ENCODE measurements at regions not wholly inside any gene's neighbourhood (a gene's known extent, or its start where the extent isn't known, plus 50 kb on each side); places are given as distances from the start of the nearest gene placed in this dataset.
"Not testable (repeated sequence)": the region's sequence is repeated elsewhere in the genome, so short reads cannot be mapped to it uniquely, and the experiment has no call there.

DNA sequence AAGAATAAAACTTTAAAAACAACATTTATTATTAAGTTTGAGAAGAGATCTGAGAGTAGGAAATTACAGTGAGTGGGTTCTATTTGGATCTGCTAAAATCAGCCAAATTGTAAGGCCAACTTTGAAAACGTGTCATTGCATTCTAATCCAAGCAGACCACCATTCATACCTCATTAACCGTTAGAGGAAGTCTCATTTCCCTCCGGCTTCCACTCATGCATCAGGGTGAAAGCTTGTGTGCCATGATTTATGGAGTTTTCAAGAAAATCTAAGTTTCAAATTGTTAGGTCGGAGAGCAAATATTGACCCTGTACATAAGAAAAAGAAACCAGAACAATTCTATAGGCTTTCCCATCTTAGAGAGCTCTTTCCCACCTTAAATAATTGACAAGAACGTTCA lies 166.6 kb upstream of the NRG3 start:
- in situ Hi-C loops (cut with MboI; ENCODE audit: low sequenced_read_pairs), result no loop called here

DNA sequence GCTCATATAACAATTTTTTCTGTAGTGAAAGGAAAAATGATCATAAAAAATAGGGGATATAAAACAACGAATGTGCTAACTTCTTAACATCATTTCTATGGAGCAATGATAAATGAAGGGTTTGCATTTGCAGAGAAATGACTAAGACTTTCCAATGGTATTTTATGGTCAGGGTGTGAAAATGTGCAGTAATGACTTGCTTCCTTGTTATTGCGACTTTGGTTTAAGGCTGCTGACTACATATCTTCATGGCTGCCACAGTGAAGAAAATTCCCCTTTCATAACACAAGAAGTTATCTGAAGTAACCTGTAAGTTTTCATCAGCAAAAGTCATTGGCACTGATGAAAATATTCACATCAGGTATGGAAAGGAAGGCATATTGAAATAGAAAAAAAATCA lies 166.1 kb upstream of the NRG3 start:
- in situ Hi-C loops (cut with MboI; ENCODE audit: low sequenced_read_pairs), result no loop called here

GRCh38 chr10:81722399-81722798 lies 152.6 kb upstream of the NRG3 start:
- in situ Hi-C loops (cut with MboI; ENCODE audit: low sequenced_read_pairs), result no loop called here

DNA sequence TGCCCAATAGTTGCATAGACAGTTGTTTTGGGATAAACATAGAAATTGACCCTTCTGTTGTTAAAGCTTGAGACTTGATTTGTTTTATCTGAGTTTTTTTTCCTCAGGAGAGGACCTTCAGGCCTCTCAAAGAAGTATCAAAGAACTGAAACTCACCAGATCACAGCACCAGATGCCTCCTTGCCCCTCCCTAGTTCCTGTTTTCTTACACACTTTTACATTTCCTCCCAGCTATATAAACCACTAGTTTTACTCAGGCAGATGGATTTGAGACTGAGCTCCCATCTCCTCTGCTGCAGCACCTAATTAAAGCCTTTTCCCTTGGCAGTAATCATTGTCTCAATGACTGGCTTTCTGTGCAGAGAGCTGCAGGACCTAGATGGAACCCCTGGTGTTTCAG lies 150.6 kb upstream of the NRG3 start:
- in situ Hi-C loops (cut with MboI; ENCODE audit: low sequenced_read_pairs), result no loop called here

DNA sequence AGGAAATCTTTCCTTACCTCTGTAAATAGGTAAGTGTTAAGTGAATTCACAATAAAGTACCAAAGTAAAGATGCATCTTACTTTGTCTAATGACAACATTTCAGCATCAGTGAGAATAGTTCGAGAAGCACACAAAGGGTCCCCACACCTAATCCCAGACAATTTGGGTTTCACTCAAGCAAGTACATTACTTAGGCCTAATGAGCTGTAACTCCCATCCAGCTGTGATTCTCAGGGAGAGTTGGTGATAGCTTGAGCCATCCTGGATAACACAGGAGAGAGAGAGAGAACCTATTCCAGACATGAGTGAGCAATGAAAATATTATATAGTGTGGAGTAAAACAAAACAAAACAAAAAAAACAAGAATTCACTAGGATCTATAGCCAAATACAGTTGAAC lies 149.1 kb upstream of the NRG3 start:
- in situ Hi-C loops (cut with MboI; ENCODE audit: low sequenced_read_pairs), result no loop called here

DNA sequence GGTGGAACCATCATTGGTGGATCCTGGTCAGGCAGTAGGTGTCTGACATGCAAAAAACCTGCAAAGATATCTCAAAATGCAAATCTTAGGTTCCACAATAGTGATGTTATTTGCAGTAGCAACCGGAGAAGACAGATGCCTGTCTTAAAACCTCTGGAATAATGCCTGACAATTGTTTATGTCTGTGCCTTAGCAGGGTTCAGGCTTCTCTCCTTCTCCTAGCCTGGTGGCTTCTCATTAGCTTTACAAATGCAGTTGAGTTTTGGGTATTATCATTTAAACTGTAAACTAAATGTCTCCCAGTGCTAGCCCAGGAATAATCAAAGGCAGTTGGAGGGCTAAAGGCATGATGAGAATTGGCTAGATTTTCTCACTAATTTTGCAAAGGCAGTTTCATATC lies 146.3 kb upstream of the NRG3 start:
- in situ Hi-C loops (cut with MboI; ENCODE audit: low sequenced_read_pairs), result no loop called here

- in situ Hi-C loops (cut with MboI; ENCODE audit: low sequenced_read_pairs), result no loop called here
Measured at GRCh38 chr10:81730891-81731290, 144.1 kb upstream of the NRG3 start.

DNA sequence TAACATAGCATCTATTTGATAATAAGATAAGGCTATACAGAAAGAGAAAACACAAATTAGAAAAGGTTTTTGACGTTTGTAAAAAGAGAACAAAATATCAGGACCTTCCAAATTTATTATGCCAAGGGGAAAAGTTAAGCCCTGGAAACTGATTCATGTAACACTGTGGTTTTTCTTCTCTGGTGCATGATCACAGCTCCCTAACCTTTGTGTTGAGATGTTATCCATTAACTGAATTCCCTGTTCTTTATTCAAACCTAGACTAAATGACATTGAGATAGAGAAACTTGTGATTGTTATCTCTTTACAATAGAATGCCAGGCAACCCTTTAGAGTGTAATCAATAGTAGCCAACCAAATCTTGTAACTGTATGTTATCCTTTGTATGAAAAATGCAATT lies 141.5 kb upstream of the NRG3 start:
- in situ Hi-C loops (cut with MboI; ENCODE audit: low sequenced_read_pairs), result no loop called here

DNA sequence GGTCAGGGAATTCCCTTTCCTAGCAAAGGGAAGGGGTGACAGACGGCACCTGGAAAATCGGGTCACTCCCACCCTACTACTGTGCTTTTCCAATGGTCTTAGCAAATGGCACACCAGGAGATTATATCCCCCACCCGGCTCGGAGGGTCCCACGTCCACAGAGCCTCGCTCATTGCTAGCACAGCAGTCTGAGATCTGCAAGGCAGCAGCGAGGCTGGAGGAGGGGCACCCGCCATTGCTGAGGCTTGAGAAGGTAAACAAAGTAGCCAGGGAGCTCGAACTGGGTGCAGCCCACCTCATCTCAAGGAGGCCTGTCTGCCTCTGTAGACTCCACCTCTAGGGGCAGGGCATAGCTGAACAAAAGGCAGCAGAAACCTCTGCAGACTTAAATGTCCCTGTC lies 139.8 kb upstream of the NRG3 start:
- in situ Hi-C loops (cut with MboI; ENCODE audit: low sequenced_read_pairs), result not testable (repeated sequence)

- in situ Hi-C loops (cut with MboI; ENCODE audit: low sequenced_read_pairs), result no loop called here
Measured at GRCh38 chr10:81759111-81759510, 115.9 kb upstream of the NRG3 start.

GRCh38 chr10:81784111-81784597 lies 90.8 kb upstream of the NRG3 start:
- in situ Hi-C loops (cut with MboI; ENCODE audit: low sequenced_read_pairs), result no loop called here

DNA sequence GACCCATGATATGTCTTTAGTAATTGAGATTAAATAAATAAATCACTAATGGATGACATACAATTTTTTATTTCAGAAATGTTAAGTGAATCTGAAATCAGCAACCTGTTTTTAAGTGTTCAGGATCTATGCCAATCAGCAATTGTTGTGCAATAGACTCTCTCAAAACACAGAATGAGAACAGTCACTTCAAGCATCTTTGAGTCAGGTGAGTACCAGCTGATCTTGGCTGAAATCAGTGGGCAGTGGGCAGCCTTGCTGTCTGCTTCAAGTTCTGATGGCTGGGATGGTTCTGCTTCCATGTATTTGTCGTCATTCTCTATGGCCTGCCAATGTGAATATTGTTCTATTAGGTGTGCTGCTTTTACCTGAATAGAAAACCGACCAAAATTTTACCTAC lies 82.3 kb upstream of the NRG3 start:
- in situ Hi-C loops (cut with MboI; ENCODE audit: low sequenced_read_pairs), result no loop called here

GRCh38 chr10:81806842-81807241 lies 68.2 kb upstream of the NRG3 start:
- in situ Hi-C loops (cut with MboI; ENCODE audit: low sequenced_read_pairs), result no loop called here

DNA sequence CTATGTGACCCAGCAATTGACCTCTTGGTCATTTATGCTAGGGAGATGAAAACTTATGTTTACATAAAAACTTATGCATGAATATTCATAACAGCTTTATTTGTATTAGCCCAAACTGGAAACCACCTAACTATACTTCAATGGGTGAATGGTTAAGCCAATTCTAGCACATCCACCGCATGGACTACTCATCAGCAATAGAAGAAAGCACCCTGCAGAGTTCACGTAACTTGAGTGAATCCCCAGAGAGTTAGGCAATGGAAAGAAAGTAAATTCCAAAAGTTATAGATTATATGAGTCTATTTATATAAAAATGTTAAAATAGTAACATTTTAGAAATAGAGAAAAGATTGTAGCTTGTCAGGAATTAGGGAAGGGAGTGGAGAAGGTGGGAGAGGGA lies 60.2 kb upstream of the NRG3 start:
- in situ Hi-C loops (cut with MboI; ENCODE audit: low sequenced_read_pairs), result no loop called here

DNA sequence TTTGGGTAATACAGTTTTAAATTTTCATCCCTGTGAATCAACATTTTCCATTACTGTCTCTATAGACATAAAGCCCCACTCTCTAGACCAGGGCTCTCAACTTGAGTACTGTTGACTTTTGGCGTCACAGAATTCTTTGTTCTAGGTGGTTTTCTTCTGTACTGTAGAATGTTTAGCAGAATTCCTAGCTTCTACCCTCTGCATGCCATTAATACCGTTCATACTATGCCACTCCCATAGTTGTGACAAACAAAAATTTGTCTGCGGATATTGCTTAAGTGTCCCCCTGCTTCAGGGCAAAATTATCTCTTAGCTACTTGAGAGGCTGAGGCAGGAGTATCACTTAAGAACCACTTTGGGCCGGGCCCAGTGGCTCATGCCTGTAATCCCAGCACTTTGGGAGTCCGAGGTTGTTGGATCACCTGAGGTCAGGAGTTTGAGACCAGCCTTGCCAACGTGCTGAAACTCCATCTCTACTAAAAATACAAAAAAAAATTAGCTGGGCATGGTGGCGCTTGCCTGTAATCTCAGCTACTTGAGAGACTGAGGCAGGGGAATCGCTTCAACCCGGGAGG lies 57.3 kb upstream of the NRG3 start:
- in situ Hi-C loops (cut with MboI; ENCODE audit: low sequenced_read_pairs), result no loop called here

DNA sequence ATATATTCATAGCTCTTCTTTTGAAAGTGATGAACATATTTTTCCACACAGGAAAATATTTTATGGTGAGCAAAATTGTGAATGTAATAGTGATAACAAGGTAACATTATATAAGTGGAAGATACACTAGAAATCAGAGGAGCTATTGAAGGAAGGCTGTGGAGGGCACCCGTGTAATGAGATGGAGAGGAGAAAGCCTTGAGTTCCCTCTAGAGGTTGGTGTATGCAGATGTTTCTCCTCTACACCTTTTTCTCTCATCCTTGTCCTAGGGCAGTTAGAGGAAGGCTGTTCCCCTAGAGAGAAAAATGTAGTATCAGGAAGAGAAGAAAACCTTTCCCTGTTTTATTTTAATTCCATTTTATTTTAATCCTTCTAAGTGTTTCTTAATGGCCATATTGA lies 54.6 kb upstream of the NRG3 start:
- in situ Hi-C loops (cut with MboI; ENCODE audit: low sequenced_read_pairs), result no loop called here
